Ureter (tissue), 1 donor: ENCODE measurements at regions not wholly inside any gene's neighbourhood (a gene's known extent, or its start where the extent isn't known, plus 50 kb on each side); places are given as distances from the start of the nearest gene placed in this dataset.
"Not testable (repeated sequence)": the region's sequence is repeated elsewhere in the genome, so short reads cannot be mapped to it uniquely, and the experiment has no call there.

Experiments
- DNase-seq: peaks from one replicate; pipeline ENCODE4 v3.0.0-alpha.2; 2020; ENCODE audit warnings: low spot score
- donor health status: DM: yes; HTN: yes; CAD: no.

GRCh38 chr12:62170241-62170640 lies 90.0 kb upstream of the USP15 start:
- DNase-seq, result no peak

- DNase-seq, result no peak
Observed at GRCh38 chr12:62190689-62191490, 69.3 kb upstream of the USP15 start.

- no peak for DNase-seq
Observed at GRCh38 chr12:62191491-62192179, 68.6 kb upstream of the USP15 start.

- peak; percentile 64 for DNase-seq
Observed at GRCh38 chr12:62192180-62192902, 67.9 kb upstream of the USP15 start.

GRCh38 chr12:62192903-62193250 lies 67.3 kb upstream of the USP15 start:
- no peak for DNase-seq

- no peak for DNase-seq
Observed at GRCh38 chr12:62194031-62194430, 66.2 kb upstream of the USP15 start.

- no peak for DNase-seq
Observed at GRCh38 chr12:62194616-62195015, 65.6 kb upstream of the USP15 start.

GRCh38 chr12:62196146-62196545 lies 64.1 kb upstream of the USP15 start:
- no peak for DNase-seq

GRCh38 chr12:62202861-62203260 lies 57.3 kb upstream of the USP15 start:
- not testable (repeated sequence) for DNase-seq

- DNase-seq, result no peak
Observed at GRCh38 chr12:62205346-62205745, 54.9 kb upstream of the USP15 start.

GRCh38 chr12:62207248-62207647 lies 53.0 kb upstream of the USP15 start:
- DNase-seq, result no peak
